NAMALWA (cell line): ENCODE measurements at regions not wholly inside any gene's neighbourhood (a gene's known extent, or its start where the extent isn't known, plus 50 kb on each side); places are given as distances from the start of the nearest gene placed in this dataset.

Source experiments
- DNase-seq: peaks from one replicate; pipeline ENCODE4 v3.0.0-alpha.2; 2015; ENCODE audit warnings: low spot score

- DNase-seq, result no peak
Observed at GRCh38 chr2:151156431-151156830, 105.2 kb downstream of the RBM43 start.

GRCh38 chr2:151153601-151154000, 108.1 kb downstream of the RBM43 start:
- no peak for DNase-seq

GRCh38 chr2:151150331-151151320, 111.0 kb downstream of the RBM43 start:
- no peak for DNase-seq

- no peak for DNase-seq
Observed at GRCh38 chr2:151138507-151138906, 123.2 kb downstream of the RBM43 start.

GRCh38 chr2:151137526-151137925, 124.1 kb downstream of the RBM43 start:
- DNase-seq, result no peak

GRCh38 chr2:151120011-151120410, 141.7 kb downstream of the RBM43 start:
- no peak for DNase-seq

GRCh38 chr2:151119374-151119773, 142.3 kb downstream of the RBM43 start:
- no peak for DNase-seq

- no peak for DNase-seq
Observed at GRCh38 chr2:151118269-151118668, 143.4 kb downstream of the RBM43 start.

- no peak for DNase-seq
Observed at GRCh38 chr2:151114874-151115273, 146.8 kb downstream of the RBM43 start.

- DNase-seq, result no peak
Observed at GRCh38 chr2:151113318-151113717, 148.3 kb downstream of the RBM43 start.

- no peak for DNase-seq
Observed at GRCh38 chr2:151111599-151112278, 149.9 kb downstream of the RBM43 start.

- DNase-seq, result no peak
Observed at GRCh38 chr2:151106805-151107506, 154.7 kb downstream of the RBM43 start.

GRCh38 chr2:151103551-151103950, 158.1 kb downstream of the RBM43 start:
- no peak for DNase-seq

GRCh38 chr2:151102226-151102625, 159.4 kb downstream of the RBM43 start:
- DNase-seq, result no peak

- no peak for DNase-seq
Observed at GRCh38 chr2:151098841-151099240, 162.8 kb downstream of the RBM43 start.

- DNase-seq, result no peak
Observed at GRCh38 chr2:151097895-151098294, 163.8 kb downstream of the RBM43 start.

GRCh38 chr2:151097128-151097527, 164.5 kb downstream of the RBM43 start:
- no peak for DNase-seq

GRCh38 chr2:151096235-151096634, 165.4 kb downstream of the RBM43 start:
- no peak for DNase-seq

- DNase-seq, result no peak
Observed at GRCh38 chr2:151095463-151095862, 166.2 kb downstream of the RBM43 start.

- no peak for DNase-seq
Observed at GRCh38 chr2:151091583-151091982, 170.1 kb downstream of the RBM43 start.

GRCh38 chr2:151087377-151087776, 174.3 kb downstream of the RBM43 start:
- DNase-seq, result no peak

- no peak for DNase-seq
Observed at GRCh38 chr2:151085181-151085611, 176.5 kb downstream of the RBM43 start.
